NCI-H1694 treated with DMSO at 0.1 percent for 48 hours (cell line): ENCODE measurements at regions not wholly inside any gene's neighbourhood (a gene's known extent, or its start where the extent isn't known, plus 50 kb on each side); places are given as distances from the start of the nearest gene placed in this dataset.

ENCODE experiments used
- DNase-seq: peaks from one replicate; lab custom pipeline; 2025; lab: John Stamatoyannopoulos, UW

DNA sequence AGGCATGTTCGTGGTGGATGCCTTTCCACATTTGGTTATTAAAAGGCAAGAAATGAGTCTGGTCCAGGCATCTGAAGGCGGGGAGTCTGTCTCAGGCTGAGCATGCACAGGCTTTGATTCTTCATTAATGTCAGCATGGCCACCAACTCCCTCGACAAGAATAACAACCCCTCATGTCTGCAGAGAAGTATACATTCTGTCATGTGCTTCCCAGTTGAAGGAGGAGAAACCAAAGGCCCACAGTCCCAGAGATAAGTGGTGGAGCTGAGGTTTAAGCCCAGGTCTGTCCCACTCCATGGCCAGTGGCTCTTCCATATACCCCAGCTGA, 61.6 kb upstream of the LAPTM5 start:
- DNase-seq, result no peak

DNA sequence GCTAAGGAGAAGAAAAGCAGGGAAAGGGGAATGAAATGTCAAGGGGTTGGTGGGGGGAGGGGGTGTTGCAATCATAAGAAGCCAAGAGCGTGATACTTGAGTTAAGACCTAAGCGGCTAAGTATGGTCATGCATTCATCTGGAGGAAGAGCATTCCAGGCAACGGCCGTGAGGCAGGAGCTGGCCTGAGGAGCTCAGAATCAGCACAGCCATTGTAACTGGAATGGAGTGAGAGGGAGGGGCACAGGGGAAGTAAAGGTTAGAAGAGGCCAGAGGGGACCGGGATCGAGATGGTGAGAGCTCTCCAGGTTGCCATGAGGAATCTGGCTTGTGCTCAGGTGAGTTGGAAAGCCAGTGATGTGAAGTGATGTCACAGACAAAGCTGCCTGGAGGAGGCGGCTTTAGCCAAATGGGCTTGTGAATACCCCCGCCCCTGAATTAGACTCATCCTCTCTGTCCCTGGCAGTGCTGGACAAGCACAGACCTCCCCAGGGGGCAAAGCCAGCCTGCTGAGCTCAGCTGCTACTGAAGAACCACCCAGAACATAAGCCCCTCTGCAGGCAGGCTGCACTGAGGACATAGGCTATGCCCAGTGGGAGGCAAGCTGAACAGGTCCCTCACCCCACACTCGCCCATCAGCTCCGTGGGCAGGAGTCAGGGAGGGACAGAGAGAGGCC, 61.1 kb upstream of the LAPTM5 start:
- DNase-seq, result no peak

DNA sequence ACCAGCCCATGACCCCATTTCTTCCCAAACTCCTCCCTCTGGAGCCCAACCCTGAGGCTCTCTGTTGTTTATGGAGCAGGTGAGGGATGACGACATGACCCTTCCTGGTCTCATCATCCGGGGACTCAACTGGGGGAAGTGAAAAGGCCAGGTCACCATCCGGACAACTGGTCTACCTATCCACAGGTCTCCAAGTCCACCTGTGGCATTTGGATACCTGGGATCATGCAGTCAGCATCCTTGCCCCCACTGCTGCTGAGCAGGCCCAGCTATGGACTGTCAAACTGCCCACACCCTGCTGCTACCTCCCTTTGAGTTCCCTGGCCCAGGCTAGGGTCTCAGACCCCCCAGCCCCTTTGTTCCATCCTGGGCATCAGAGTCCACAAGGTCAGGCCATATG, 60.0 kb upstream of the LAPTM5 start:
- DNase-seq, result no peak

DNA sequence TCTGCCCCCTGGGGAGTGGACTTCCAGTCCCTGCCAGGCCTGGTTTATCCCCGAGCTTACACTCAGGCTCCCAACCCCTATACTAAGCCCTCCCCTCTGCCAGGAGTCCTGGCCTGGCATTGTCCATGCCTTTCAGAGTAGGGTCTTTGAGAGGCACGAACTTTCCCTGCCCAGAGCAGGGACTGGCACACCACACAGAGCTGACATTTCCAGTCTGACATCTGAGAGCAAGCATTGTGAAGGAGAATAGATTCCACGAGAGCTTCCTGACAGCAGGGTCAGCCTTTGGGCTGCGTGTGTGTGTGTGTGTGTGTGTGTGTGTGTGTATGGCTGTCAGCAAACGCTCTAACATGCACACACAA, 59.5 kb upstream of the LAPTM5 start:
- no peak for DNase-seq

DNA sequence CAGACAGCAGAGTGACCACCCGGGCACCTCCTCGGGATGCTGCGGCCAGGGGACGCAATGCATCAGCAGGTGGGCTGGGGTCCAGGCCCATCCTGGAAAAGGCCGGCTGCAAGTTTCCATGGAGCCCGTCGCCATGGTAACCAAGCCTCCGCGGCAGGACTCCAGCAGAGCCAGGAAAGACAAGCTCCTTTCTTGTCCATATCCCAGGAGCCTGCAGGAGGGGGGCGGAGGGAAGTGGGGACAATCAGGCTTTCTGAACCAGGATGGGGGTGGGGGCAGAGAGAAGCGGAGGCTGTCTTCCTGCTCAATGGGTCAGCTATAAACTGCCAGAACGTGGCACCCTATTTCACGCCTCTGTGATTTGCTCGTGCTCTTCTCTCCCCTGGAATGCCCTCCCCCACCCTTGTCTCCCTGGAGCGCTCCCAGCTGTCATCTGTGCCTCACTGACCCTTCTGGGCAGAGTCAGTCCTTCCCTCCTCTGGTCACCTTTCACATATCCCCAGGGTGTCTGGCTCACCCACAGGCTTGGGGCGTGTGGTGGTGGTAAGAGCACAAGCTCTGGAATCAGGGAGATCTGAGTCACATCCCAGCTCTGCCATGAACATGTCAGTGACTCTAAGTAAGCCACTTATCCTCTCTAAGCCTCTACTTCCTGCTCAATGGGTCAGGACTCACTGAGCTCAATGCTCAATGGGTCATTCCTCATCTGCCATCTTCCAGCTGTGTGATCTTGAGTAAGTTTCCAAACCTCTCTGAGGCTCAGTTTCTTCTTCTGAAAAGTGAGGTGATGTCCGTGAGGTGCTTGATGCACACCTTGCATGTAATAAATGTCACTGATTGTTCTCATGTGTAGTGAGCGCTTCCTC, 58.9 kb upstream of the LAPTM5 start:
- no peak for DNase-seq

DNA sequence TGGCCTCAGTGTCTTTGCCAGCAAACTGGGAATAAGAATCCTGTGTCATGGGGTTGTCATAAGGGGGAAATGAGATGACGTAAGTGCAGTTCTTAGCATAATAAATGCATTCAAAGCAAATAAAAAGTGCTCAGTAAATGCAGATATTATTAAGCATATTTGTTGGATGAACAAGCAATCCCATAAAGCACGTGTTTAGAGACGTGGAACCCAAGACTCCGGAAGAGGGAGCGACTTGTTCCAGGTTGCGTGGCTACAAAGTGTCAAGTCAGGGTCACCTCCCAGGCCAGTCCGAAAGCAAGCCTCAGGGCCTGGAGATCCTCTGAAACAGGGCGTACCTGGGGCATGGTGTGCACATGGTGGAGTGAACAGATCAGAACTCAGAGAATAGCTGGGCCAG, 58.0 kb upstream of the LAPTM5 start:
- DNase-seq, result no peak

DNA sequence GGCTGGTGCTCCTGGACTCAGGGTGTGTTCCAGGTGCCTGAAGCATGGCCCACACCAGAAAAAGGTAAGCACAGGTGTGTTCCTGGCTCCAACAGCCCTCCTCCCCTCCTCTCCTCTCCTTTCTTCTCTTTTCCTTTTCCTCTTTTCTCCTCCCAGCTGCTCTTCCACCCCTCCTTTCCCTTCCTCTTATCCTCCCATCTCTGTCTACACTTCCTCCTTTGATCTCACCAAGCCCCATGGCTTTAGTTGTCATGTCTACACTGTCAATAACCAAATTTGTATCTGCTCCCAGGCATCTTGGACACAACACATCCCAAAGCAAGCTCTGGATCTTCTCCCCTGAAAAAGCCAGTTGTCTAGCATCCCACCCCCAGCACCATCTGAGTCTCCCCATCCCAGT, 56.7 kb upstream of the LAPTM5 start:
- DNase-seq, result no peak

DNA sequence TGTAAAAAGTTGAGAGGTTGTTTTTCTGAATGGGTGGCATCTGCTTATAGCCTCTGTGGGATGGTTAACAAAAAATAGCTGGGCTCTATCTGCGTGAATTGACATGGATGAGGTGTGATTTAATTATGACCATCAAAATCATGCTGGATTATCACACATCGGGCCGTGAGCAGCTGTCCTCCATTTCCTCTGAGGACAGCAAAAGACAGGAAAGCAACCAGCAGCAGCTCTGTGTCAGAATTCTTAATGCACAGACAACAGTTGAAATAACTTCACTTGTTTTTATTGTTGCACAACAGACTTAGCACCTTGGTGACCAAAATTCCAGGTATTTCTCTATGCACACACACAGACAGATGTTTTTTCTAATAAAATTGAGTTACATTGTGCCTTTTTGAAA, 54.5 kb upstream of the LAPTM5 start:
- no peak for DNase-seq

DNA sequence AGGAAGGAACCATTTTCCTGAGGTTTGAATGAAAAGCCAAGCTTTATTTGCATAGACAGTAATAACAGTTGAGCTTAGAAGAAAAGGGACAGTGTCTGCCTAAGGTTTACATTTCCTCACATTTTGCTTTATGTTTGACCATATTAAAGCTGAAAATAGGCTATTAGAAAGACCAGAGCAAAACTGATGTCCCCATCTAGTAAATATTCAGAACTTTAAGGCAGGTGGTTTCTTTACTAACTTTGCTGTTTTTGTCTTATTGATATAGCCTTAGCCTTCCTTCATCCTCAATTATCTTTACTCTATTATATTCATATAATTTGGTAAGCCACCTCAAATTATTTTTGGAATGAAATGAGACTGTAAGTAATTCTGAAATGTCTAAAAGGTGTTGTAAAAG, 53.6 kb upstream of the LAPTM5 start:
- DNase-seq, result no peak

DNA sequence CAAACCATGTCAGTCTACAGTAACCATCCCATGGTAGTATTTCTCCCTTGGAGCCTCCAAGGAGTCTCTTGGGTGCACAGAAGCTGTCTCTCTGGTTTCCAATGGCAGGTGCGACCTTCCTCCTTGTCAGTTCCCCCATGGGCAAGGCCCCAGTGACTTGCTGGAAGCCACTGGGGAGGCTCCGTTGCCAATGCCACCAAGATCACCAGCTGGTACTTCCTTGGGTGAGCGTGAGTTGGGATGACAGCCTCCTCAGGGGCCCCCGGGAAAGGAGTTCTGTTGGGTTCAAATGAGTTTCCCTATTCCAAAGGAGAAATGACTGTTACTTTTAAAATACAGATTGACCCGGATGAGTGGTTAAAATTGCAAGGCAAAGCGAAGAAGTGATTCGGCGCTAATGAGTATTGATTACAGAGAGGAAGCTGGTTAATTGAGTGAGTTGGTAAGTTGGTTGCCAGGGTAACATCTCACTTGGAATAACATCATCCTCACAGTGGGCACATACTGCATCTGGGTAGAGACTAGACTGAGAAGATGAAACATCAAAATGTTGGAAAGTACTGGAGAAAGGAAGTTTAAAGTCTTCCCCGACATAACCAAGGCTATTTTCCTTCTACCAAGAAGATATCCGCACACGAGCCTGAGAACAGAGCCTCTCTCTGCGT, 53.0 kb upstream of the LAPTM5 start:
- no peak for DNase-seq

DNA sequence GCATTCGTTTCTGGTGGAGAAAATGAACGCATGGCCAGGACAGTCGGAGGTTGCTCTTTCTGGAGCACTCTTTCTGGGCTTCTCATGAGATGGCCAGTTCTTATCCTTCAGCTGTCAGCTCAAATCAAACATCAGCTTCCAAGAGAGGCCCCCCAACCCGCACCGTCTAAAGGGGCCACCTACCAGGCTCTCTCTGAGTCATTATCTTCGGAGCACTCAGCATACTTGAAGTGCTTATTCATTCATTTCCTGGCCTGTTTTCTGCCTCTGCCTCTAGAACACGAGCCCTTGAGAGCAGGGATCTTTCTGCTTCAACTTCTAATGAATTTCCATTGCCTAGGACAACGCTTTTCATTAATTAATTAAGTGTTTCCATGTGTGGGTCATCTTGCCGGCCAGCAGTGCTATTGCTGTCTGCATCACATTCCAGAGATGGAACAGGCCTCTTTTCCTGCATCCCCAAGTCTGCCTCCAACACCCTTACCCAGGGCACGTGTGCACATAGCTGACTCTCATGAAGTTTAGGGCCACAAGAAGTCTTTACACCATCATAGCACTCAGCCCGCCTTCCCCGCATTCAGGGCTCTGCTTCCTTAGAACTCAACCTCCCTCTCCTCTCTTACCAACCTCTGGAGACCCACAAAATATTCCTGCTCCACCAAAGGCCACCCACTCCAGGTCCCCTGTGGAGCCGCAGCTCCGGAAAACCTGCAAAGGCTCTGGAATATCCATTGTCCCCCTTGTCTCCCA, 52.1 kb upstream of the LAPTM5 start:
- no peak for DNase-seq

DNA sequence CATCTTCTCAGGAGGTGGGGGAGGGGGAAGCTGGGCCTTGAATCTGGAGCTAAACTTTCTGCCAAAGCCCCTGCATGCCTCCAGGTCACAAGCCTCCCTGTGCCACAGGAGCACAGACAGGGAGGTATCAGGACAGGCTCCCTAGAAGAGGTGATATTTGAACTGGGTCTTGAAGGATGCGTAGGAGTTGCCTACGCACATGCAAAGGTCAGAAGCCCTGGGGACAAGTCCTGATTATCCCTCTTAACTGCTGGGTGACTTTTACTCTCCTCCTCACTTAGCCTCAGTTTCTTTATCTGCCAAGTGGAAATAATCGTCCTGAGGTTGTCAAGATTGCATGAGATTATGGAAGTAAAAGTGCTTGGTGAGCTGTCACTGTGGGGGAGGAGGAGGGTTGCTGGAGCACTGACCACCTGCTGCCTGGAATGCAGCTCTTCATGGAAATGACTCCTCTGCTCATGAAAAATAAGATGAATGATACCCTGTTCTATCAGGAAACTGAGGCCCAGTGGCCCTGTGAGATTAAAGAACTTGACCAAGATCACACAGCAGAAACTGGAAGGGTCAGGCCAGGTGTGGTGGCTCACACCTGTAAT, 50.6 kb upstream of the LAPTM5 start:
- DNase-seq, result no peak

DNA sequence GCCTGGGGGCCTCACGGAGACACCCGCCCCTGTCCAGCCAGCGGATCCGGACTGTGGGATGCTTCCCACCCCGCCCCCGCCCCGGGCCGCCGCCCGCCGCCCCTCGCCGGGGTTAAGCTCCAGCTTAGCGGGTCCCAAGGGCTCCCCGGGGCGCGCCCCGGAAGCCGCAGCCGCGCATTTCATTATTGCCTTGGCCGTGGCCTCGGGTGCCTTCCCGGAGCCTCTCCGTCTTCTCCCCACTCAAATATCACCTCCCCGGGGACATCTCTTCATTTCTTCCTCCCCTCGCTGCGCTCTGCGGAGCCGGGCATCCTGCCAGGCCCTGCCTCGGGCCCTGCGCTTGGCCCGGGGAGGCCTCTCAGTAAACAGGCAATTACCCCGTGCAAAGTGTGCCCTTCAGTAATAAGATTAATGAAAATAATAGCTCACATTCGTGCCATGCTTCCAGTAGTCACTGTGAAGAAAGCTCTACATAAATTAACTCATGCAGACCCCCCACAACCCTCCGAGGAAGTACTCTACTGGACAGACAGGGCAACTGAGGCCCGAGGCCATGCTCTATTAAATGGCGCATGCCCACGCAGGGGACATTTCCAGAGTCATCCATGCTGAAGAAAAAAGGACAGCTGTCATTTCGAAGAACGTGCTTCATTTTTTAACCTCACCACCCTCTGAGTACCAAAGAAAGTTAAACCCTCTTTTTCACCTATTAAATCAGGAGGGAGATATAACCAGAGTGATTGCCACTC, 49.9 kb upstream of the LAPTM5 start:
- DNase-seq, result peak; percentile 31
